GM19238 (cell line): ENCODE measurements at regions not wholly inside any gene's neighbourhood (a gene's known extent, or its start where the extent isn't known, plus 50 kb on each side); places are given as distances from the start of the nearest gene placed in this dataset.
"Not testable (repeated sequence)": the region's sequence is repeated elsewhere in the genome, so short reads cannot be mapped to it uniquely, and the experiment has no call there.

ENCODE experiments used
- DNase-seq: peaks from one replicate; pipeline ENCODE4 v3.0.0; 2011; ENCODE audit warnings: low spot score; ENCODE audit not compliant: insufficient read length

- DNase-seq, result no peak
Observed at GRCh38 chr10:81728692-81729091, 146.3 kb upstream of the NRG3 start.

DNA sequence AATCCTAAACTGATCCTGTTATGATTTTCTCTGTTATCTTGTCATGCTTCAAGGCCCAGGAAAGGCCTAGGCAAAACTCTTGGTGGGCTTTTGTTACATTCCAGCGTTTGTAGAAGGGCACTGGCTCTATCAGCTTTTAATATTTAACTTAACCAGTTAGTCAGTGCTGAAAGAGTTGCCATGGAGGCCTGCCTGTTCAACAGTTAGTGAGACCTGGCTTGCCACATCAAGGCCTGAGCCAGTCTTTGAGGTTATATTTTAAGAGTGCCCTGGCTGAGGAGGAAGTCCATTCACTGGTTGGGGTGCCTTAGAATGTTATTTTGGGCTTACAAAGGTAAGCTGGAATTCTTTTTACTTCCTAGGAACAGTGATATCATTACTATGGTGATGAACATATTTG is 144.1 kb upstream of the NRG3 start:
- no peak for DNase-seq

DNA sequence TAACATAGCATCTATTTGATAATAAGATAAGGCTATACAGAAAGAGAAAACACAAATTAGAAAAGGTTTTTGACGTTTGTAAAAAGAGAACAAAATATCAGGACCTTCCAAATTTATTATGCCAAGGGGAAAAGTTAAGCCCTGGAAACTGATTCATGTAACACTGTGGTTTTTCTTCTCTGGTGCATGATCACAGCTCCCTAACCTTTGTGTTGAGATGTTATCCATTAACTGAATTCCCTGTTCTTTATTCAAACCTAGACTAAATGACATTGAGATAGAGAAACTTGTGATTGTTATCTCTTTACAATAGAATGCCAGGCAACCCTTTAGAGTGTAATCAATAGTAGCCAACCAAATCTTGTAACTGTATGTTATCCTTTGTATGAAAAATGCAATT is 141.5 kb upstream of the NRG3 start:
- DNase-seq, result no peak

- DNase-seq, result not testable (repeated sequence)
Observed at GRCh38 chr10:81735167-81735566, 139.8 kb upstream of the NRG3 start.

DNA sequence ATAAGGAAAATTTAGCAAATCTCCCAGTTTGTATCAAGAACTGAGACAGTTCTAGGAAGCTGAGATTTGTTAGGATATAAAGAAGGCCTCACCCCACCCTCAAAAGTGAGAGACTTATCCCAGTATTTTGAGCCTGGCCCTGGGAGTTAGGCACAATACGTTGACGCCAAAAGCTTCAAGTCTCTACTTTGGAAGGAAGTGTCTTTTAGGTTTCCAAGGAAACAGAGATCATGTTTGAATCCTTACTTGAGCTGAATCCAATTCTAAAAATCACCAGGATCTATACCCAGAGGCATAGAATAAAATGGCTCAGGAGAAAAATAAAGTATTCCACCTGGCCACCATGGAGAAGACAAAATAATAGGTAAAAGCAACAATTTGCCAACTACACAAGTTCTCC is 115.9 kb upstream of the NRG3 start:
- DNase-seq, result no peak

- DNase-seq, result no peak
Observed at GRCh38 chr10:81784111-81784597, 90.8 kb upstream of the NRG3 start.

GRCh38 chr10:81792729-81793128 is 82.3 kb upstream of the NRG3 start:
- DNase-seq, result no peak

GRCh38 chr10:81806842-81807241 is 68.2 kb upstream of the NRG3 start:
- no peak for DNase-seq

DNA sequence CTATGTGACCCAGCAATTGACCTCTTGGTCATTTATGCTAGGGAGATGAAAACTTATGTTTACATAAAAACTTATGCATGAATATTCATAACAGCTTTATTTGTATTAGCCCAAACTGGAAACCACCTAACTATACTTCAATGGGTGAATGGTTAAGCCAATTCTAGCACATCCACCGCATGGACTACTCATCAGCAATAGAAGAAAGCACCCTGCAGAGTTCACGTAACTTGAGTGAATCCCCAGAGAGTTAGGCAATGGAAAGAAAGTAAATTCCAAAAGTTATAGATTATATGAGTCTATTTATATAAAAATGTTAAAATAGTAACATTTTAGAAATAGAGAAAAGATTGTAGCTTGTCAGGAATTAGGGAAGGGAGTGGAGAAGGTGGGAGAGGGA is 60.2 kb upstream of the NRG3 start:
- no peak for DNase-seq

GRCh38 chr10:81817596-81818170 is 57.3 kb upstream of the NRG3 start:
- no peak for DNase-seq

- DNase-seq, result no peak
Observed at GRCh38 chr10:81820418-81820817, 54.6 kb upstream of the NRG3 start.
